Immature natural killer cell (primary cell): ENCODE measurements at regions not wholly inside any gene's neighbourhood (a gene's known extent, or its start where the extent isn't known, plus 50 kb on each side); places are given as distances from the start of the nearest gene placed in this dataset.

Experiments used
- DNase-seq, 3 donors: peaks; one replicate each; pipeline ENCODE4 v3.0.0; 2022; ENCODE audit warnings: mixed read lengths in 1 of 3
- H3K27ac Mint-ChIP-seq, 6 donors: one replicate each; pipeline ENCODE4 v1.8.0; 2020; ENCODE audit warnings: mixed read lengths in 6 of 6, mild to moderate bottlenecking in 5 of 6, inconsistent platforms in 4 of 6, moderate library complexity in 3 of 6
- H3K27me3 Mint-ChIP-seq, 3 donors: one replicate each; pipeline ENCODE4 v1.8.0; 2020 to 2021; ENCODE audit warnings: low read depth in 3 of 3, mild to moderate bottlenecking in 3 of 3, mixed read lengths in 3 of 3, moderate library complexity in 3 of 3, inconsistent platforms in 1 of 3
- H3K36me3 Mint-ChIP-seq, 3 donors: one replicate each; pipeline ENCODE4 v1.8.0; 2020; ENCODE audit warnings: mixed read lengths in 3 of 3, inconsistent platforms in 2 of 3, mild to moderate bottlenecking in 2 of 3
- H3K4me1 Mint-ChIP-seq, 2 donors: one replicate each; pipeline ENCODE4 v1.8.0; 2020; ENCODE audit warnings: inconsistent platforms in 2 of 2, mild to moderate bottlenecking in 2 of 2, mixed read lengths in 2 of 2, moderate library complexity in 1 of 2
- H3K4me3 Mint-ChIP-seq, 5 donors: one replicate each; pipeline ENCODE4 v1.8.0; 2020; ENCODE audit warnings: mild to moderate bottlenecking in 5 of 5, mixed read lengths in 5 of 5, inconsistent platforms in 3 of 5, moderate library complexity in 3 of 5
- H3K9me3 Mint-ChIP-seq, 6 donors: one replicate each; pipeline ENCODE4 v1.8.0; 2020; ENCODE audit warnings: mild to moderate bottlenecking in 6 of 6, mixed read lengths in 6 of 6, inconsistent platforms in 4 of 6, moderate library complexity in 3 of 6

DNA sequence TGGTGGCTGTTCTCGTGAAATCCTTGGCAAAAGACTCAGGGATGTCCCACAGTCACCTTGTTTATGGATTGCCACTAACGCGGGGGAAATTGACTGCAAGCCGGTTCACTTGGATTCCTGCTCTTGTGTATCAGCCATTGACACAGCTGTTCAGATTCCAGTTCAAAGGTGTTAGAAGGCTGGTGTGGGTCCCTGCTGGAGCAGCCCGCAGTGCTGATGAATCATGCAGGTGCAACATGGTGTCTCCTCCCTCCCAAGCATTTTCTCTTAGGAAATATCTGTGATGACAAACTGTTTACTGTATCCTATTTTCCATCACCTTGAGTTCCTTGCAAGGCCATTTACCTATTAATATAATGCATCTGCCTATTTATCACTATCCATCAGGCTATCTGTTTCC is 170.1 kb downstream of the GATA3 start:
- H3K36me3 Mint-ChIP-seq: peaks cover 0 to 7% (median 3%) of the 10 kb centered on the region in 3 donors

GRCh38 chr10:8225187-8225586 is 170.7 kb downstream of the GATA3 start:
- Mint-ChIP-seq H3K4me1 (peaks cover 9 to 13% of the 10 kb centered on the region in 2 donors), H3K36me3 (peaks cover 0 to 7% (median 3%) of the 10 kb centered on the region in 3 donors), H3K27ac (no peak overlapping the region), H3K9me3 (no peaks in the 10 kb centered on the region), H3K4me3 (no peak overlapping the region), H3K27me3 (peaks cover 0 to 4% (median 3%) of the 10 kb centered on the region in 3 donors)
- no peak for DNase-seq

More for the DNA sequence above, 170.1 kb downstream of the GATA3 start:
- H3K4me1 Mint-ChIP-seq: peaks cover 7 to 10% of the 10 kb centered on the region in 2 donors
- no peak overlapping the region for H3K4me3 Mint-ChIP-seq
- H3K27me3 Mint-ChIP-seq: peaks cover 0 to 4% (median 3%) of the 10 kb centered on the region in 3 donors
- no peak overlapping the region for H3K27ac Mint-ChIP-seq
- DNase-seq: no peak
- no peaks in the 10 kb centered on the region for H3K9me3 Mint-ChIP-seq

DNA sequence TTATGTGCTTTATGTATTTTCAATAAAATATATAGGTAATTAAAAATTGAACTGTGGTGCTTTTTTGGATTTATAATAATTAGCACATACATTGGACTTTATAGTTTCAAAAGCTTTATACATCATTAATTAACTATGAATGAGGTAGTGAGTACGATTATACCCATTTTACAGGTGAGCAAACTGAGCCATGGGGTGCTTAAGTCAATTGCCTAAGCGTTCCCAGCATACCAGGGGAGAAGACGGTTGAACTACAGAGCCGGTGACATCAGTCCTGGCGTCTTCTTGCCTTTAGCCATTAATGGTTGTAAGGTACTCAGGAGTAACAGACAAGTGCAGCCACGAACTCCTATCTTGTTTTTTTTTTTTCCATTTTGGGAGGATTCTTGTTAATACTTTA is 172.8 kb downstream of the GATA3 start:
- peaks cover 20 to 28% of the 10 kb centered on the region in 2 donors for H3K4me1 Mint-ChIP-seq
- peaks cover 0 to 4% (median 3%) of the 10 kb centered on the region in 3 donors for H3K27me3 Mint-ChIP-seq
- no peak overlapping the region for H3K4me3 Mint-ChIP-seq
- H3K36me3 Mint-ChIP-seq: peaks cover 0 to 7% (median 3%) of the 10 kb centered on the region in 3 donors
- DNase-seq: no peak
- no peaks in the 10 kb centered on the region for H3K9me3 Mint-ChIP-seq
- no peak overlapping the region for H3K27ac Mint-ChIP-seq

GRCh38 chr10:8229153-8229552 is 174.7 kb downstream of the GATA3 start:
- H3K27me3 Mint-ChIP-seq: peaks cover 0 to 4% (median 2%) of the 10 kb centered on the region in 3 donors
- peaks cover 0 to 4% (median 3%) of the 10 kb centered on the region in 3 donors for H3K36me3 Mint-ChIP-seq
- no peak overlapping the region for H3K4me3 Mint-ChIP-seq
- peaks cover 20 to 28% of the 10 kb centered on the region in 2 donors for H3K4me1 Mint-ChIP-seq
- H3K9me3 Mint-ChIP-seq: no peaks in the 10 kb centered on the region
- peak overlapping the region in 1 of 6 donors; percentile 33 for H3K27ac Mint-ChIP-seq
- no peak for DNase-seq

GRCh38 chr10:8230902-8231301 is 176.4 kb downstream of the GATA3 start:
- H3K9me3 Mint-ChIP-seq: no peaks in the 10 kb centered on the region
- DNase-seq: peak; percentile 36 to 54 (median 42)
- H3K27me3 Mint-ChIP-seq: peaks cover 0 to 2% (median 0%) of the 10 kb centered on the region in 3 donors
- H3K27ac Mint-ChIP-seq: peak overlapping the region in 2 of 6 donors; percentile 37 to 67
- no peak overlapping the region for H3K4me3 Mint-ChIP-seq
- peaks cover 20 to 28% of the 10 kb centered on the region in 2 donors for H3K4me1 Mint-ChIP-seq
- H3K36me3 Mint-ChIP-seq: peaks cover 0 to 4% (median 3%) of the 10 kb centered on the region in 3 donors

- no peak overlapping the region for H3K4me3 Mint-ChIP-seq
- H3K4me1 Mint-ChIP-seq: peaks cover 28 to 39% of the 10 kb centered on the region in 2 donors
- DNase-seq: no peak
- peaks cover 0 to 2% (median 2%) of the 10 kb centered on the region in 3 donors for H3K27me3 Mint-ChIP-seq
- no peak overlapping the region for H3K27ac Mint-ChIP-seq
- H3K9me3 Mint-ChIP-seq: no peaks in the 10 kb centered on the region
- no peaks in the 10 kb centered on the region for H3K36me3 Mint-ChIP-seq
Observed at GRCh38 chr10:8233049-8233448, 178.6 kb downstream of the GATA3 start.

DNA sequence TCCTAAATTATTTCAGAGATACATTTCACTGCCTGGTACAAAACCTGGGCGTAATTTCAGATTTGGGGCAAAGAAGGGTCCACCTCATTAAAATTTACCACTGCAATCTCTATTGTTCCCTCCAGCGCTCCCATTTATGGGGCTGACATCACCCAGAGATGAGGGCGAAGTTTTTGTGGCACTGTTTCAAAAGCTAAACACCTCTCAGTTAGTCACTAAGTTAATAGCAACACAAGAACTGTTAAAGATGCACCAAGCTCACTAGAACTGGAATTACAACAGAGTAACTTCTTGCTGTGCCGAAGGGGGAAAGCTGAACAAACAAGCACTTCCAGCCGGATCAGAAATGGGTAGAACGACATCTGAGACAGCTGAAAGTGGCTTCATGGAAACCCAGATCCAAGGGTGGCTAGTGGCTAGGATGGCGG is 179.4 kb downstream of the GATA3 start:
- Mint-ChIP-seq H3K27ac (peak overlapping the region in 1 of 6 donors; percentile 62), H3K4me3 (no peak overlapping the region), H3K9me3 (no peaks in the 10 kb centered on the region), H3K36me3 (no peaks in the 10 kb centered on the region), H3K27me3 (peaks cover 0 to 5% (median 0%) of the 10 kb centered on the region in 3 donors), H3K4me1 (peaks cover 36 to 45% of the 10 kb centered on the region in 2 donors)
- DNase-seq: no peak

DNA sequence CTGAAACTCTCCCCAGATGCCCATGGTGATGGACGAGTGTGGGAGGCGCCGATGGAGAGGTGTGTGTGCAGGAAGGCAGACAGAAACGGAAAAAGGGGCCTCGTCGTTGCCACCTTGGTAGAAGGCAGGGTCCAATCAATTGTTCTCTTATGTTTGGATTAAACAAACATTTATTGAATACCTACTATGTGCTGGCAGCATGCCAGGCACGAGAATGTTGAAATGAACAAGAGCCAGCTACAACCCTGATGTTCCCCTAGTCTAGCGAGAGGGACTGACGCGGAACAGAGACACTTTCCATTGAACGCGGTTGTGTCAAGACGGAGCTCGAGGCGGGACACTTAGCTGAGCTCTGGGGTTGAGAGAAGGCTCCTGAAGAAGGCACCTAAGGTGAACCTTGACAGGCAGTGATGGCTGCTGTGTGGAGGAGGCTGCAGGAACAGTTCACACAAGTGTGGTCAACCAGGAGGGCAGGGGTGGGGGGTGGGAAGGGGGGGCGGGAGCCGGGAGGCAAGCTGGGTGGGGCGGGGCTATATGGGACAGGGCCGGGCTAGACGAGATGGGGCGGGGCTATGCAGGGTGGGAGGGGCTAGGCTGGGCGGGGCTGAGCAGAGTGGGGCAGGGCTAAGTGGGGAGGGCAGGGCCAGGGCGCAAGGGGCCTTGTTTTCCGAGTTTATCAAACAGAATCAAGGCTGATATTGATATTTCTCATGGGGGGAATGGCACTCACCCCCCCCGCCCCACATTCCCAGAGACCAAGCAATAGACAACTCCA is 181.0 kb downstream of the GATA3 start:
- Mint-ChIP-seq H3K4me3 (no peak overlapping the region), H3K27me3 (peaks cover 0 to 5% (median 0%) of the 10 kb centered on the region in 3 donors), H3K27ac (no peak overlapping the region), H3K36me3 (no peaks in the 10 kb centered on the region), H3K9me3 (no peaks in the 10 kb centered on the region), H3K4me1 (peaks cover 36 to 43% of the 10 kb centered on the region in 2 donors)
- no peak for DNase-seq

DNA sequence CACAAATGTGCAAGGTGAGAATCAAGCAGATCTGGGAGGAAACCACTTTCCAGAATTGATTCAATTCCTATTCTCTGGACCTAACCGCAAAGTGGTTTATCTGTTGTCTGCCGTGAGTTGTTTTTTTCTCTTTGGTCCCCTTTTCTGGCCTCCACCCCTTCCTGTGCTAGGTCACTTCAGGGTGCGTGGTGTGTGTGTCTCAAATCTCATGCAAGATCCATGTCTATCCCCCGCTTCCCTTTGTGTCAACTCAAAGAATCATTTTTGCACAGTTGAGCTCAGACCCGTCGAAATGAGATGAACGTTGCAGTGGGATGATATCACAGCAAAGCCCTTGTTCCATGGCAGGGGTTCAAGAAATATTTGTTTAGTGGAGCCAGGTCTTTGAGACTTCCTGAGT is 184.5 kb downstream of the GATA3 start:
- H3K36me3 Mint-ChIP-seq: no peaks in the 10 kb centered on the region
- peaks cover 31 to 38% of the 10 kb centered on the region in 2 donors for H3K4me1 Mint-ChIP-seq
- peak in 2 of 3 donors; percentile 19 to 29 for DNase-seq
- H3K4me3 Mint-ChIP-seq: peak overlapping the region; percentile 46 to 75 (median 63)
- H3K27me3 Mint-ChIP-seq: peaks cover 0 to 5% (median 0%) of the 10 kb centered on the region in 3 donors
- H3K27ac Mint-ChIP-seq: peak overlapping the region in 3 of 6 donors; percentile 51 to 77 (median 66)
- no peaks in the 10 kb centered on the region for H3K9me3 Mint-ChIP-seq

DNA sequence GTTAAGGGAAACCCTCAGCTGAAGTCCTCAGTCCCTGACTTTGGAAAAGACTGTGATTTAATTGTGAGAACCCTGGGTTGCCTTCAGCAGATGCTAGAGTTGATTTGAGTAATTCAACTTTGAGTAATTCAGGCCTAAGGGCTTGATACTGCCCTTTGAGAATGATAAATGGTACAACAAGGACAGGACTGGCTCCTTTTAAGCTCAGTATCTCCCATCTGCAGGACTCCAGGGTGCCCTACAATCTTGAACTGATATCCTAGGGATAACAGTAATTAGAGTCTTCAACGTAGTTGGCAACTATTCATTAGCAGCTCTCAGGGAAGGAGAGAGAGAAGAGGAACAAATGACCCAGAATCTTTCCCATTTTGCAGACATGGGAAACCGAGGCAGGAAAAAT is 186.4 kb downstream of the GATA3 start:
- DNase-seq: no peak
- no peak overlapping the region for H3K4me3 Mint-ChIP-seq
- H3K9me3 Mint-ChIP-seq: no peaks in the 10 kb centered on the region
- H3K27ac Mint-ChIP-seq: no peak overlapping the region
- H3K36me3 Mint-ChIP-seq: no peaks in the 10 kb centered on the region
- H3K4me1 Mint-ChIP-seq: peaks cover 49 to 57% of the 10 kb centered on the region in 2 donors
- peaks cover 0 to 5% (median 0%) of the 10 kb centered on the region in 3 donors for H3K27me3 Mint-ChIP-seq

- Mint-ChIP-seq H3K27me3 (peaks cover 0 to 3% (median 2%) of the 10 kb centered on the region in 3 donors), H3K4me1 (peaks cover 55 to 62% of the 10 kb centered on the region in 2 donors), H3K9me3 (no peaks in the 10 kb centered on the region), H3K36me3 (peaks cover 0 to under 1% (median 0%) of the 10 kb centered on the region in 3 donors), H3K27ac (peak overlapping the region in 1 of 6 donors; percentile 47), H3K4me3 (peak overlapping the region in 1 of 5 donors; percentile 1)
- DNase-seq: no peak
Observed at GRCh38 chr10:8242295-8242872, 187.9 kb downstream of the GATA3 start.

DNA sequence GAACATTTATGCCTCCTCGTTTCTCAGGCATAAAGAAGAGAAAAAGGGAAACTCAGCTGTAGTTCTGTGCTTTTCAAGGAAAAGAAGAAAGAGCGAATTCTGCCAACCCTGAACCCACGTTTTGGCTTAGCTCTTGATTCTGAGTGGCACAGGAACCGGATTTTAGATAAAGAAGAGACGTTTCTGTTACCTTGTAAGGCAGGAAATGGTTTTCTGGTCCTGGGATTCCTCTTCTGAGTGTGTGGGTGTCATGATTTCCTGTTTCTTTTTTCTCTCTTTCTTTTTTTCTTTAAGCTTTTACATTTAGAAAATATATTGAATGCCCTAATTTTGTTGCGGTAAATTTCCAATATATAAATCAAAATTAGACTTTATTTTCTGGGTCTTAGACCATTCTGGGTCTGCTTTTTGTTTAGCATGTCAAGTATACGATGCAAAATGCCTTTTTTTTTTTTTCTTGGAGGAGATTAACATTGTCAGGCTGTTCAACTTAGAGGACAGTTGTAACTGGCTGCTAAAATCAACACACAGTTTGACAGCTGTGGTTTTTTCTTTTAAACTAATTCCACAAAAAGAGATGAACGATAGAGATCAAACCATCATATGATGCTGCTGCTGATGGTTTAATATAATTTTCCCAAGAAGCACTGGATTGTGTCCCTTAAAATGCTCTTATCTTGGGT is 190.8 kb downstream of the GATA3 start:
- no peaks in the 10 kb centered on the region for H3K9me3 Mint-ChIP-seq

GRCh38 chr10:8245814-8246142 is 191.3 kb downstream of the GATA3 start:
- H3K4me3 Mint-ChIP-seq: peak overlapping the region in 4 of 5 donors; percentile 62 to 81 (median 70)
- no peak for DNase-seq
- no peaks in the 10 kb centered on the region for H3K9me3 Mint-ChIP-seq
- peak overlapping the region; percentile 13 to 87 (median 71) for H3K27ac Mint-ChIP-seq
- peaks cover 0 to 6% (median 0%) of the 10 kb centered on the region in 3 donors for H3K36me3 Mint-ChIP-seq
- peaks cover 0 to 3% (median 2%) of the 10 kb centered on the region in 3 donors for H3K27me3 Mint-ChIP-seq
- peaks cover 30 to 36% of the 10 kb centered on the region in 2 donors for H3K4me1 Mint-ChIP-seq

More for the DNA sequence above, 190.8 kb downstream of the GATA3 start:
- peaks cover 30 to 36% of the 10 kb centered on the region in 2 donors for H3K4me1 Mint-ChIP-seq
- H3K36me3 Mint-ChIP-seq: peaks cover 0 to 6% (median 0%) of the 10 kb centered on the region in 3 donors
- peaks cover 0 to 3% (median 2%) of the 10 kb centered on the region in 3 donors for H3K27me3 Mint-ChIP-seq
- peak overlapping the region; percentile 12 to 87 (median 71) for H3K27ac Mint-ChIP-seq
- H3K4me3 Mint-ChIP-seq: peak overlapping the region; percentile 7 to 81 (median 63)
- DNase-seq: peak; percentile 20 to 38 (median 28)
